ENCODE measurements at regions not wholly inside any gene's neighbourhood (a gene's known extent, or its start where the extent isn't known, plus 50 kb on each side); places are given as distances from the start of the nearest gene placed in this dataset.

DNA sequence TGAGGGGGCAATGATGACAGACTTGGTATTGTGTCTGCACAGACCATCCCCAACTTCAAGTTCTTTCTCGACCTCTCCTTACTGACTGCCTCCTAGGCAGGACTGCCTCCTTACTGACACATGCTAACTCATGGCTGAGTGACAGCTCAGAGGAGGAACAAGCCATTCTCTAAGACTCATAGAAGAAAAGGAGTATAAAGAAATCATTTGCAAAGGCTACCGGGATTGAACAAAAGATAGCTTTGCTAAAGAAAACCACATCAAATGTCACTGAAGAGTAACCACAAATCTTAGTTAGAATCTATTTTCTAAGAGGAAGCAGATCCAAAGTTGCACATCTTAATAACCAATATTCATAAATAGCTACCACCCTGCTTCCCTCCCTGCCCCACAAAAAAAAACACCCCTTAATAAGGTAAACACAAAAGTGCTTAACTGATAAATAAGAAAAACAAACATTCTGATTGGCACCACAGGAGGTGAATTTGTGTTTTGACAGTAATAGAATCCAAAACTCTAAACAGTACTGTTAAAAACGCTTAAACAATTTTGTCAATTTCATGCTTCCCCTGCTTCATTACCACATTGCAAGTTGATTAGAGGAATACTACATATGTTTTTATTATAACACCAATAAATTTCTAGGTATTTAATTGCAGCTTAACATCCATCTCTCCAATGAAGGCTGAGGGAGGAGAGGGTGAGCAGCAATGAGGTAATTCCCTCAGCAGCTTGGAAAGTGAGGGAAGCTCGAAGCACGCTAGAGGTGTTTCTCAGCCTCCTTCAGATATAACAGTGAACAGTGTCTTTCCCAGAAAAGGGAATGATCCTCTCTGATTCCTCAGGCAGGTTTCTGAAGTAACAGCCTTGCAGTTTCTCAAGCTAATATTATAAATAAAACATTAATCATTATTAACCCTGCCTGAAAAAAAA is 160.0 kb downstream of the HNRNPD start:
- TF ChIP-seq, protein P1, sequence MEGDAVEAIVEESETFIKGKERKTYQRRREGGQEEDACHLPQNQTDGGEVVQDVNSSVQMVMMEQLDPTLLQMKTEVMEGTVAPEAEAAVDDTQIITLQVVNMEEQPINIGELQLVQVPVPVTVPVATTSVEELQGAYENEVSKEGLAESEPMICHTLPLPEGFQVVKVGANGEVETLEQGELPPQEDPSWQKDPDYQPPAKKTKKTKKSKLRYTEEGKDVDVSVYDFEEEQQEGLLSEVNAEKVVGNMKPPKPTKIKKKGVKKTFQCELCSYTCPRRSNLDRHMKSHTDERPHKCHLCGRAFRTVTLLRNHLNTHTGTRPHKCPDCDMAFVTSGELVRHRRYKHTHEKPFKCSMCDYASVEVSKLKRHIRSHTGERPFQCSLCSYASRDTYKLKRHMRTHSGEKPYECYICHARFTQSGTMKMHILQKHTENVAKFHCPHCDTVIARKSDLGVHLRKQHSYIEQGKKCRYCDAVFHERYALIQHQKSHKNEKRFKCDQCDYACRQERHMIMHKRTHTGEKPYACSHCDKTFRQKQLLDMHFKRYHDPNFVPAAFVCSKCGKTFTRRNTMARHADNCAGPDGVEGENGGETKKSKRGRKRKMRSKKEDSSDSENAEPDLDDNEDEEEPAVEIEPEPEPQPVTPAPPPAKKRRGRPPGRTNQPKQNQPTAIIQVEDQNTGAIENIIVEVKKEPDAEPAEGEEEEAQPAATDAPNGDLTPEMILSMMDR (IDR thresholded peaks at IDR 0.05; ENCODE audit: low read length) = no peak
- no peak for TF ChIP-seq EZH2 (IDR thresholded peaks at IDR 0.05; ENCODE audit: borderline replicate concordance, low read length)

All from OCI-LY1 (cell line).